Activated CD8-positive, alpha-beta T cell treated with anti-CD3 and anti-CD28 coated beads for 36 hours (primary cell): ENCODE measurements at regions not wholly inside any gene's neighbourhood (a gene's known extent, or its start where the extent isn't known, plus 50 kb on each side); places are given as distances from the start of the nearest gene placed in this dataset.

Source experiments
- ATAC-seq: fragments of 200-7000 bp; cut with Tn5 transposase; one replicate; pipeline ENCODE4 v1.10.0; 2021; ENCODE audit warnings: mild to moderate bottlenecking, moderate library complexity
- CTCF ChIA-PET: fragments of 350-600 bp; sonication (Branson Sonifier 250); formaldehyde crosslinking; loops from one replicate; lab custom pipeline; 2021; ENCODE audit warnings: antibody characterized with exemption; lab: Charles Lee
- POLR2A ChIA-PET: fragments of 350-600 bp; sonication (Branson Sonifier 250); formaldehyde crosslinking; loops from one replicate; lab custom pipeline; 2021; ENCODE audit warnings: antibody characterized with exemption; lab: Charles Lee
- DNase-seq: peaks from one replicate; pipeline ENCODE4 v3.0.0-alpha.2; 2020
- H3K27ac Mint-ChIP-seq: one replicate; pipeline ENCODE4 v1.8.0; 2021; ENCODE audit warnings: mild to moderate bottlenecking, mixed read lengths
- H3K27me3 Mint-ChIP-seq: one replicate; pipeline ENCODE4 v1.8.0; 2021; ENCODE audit warnings: mixed read lengths
- H3K36me3 Mint-ChIP-seq: one replicate; pipeline ENCODE4 v1.8.0; 2021; ENCODE audit warnings: low read depth, mixed read lengths
- H3K4me1 Mint-ChIP-seq: one replicate; pipeline ENCODE4 v1.8.0; 2021; ENCODE audit warnings: low read depth, mixed read lengths
- H3K4me3 Mint-ChIP-seq: one replicate; pipeline ENCODE4 v1.8.0; 2021; ENCODE audit warnings: mild to moderate bottlenecking, moderate library complexity, mixed read lengths
- H3K9me3 Mint-ChIP-seq: one replicate; pipeline ENCODE4 v1.8.0; 2021; ENCODE audit warnings: mixed read lengths
- CTCF ChIP-seq: fragments of 200-600 bp; IDR thresholded peaks from one replicate; pipeline ENCODE4 v1.8.0; 2022; ENCODE audit warnings: antibody characterized with exemption, mild to moderate bottlenecking
- intact Hi-C: fragments of 100-400 bp; cut with micrococcal nuclease; formaldehyde crosslinking; loops from one replicate; pipeline ENCODE4 v1.10.0; 2022

- ChIA-PET CTCF (no interaction called here), POLR2A (no interaction called here)
- ATAC-seq (no peak), DNase-seq (no peak)
- Mint-ChIP-seq H3K9me3 (no peaks in the 10 kb centered on the region), H3K27me3 (peaks cover 13% of the 10 kb centered on the region), H3K36me3 (no peaks in the 10 kb centered on the region), H3K4me1 (no peaks in the 10 kb centered on the region), H3K27ac (no peak overlapping the region), H3K4me3 (no peak overlapping the region)
- intact Hi-C loops: no loop called here
- no peak for TF ChIP-seq CTCF
These were observed 78.3 kb downstream of the MICALL2 start for GRCh38 chr7:1380821-1381580.

- DNase-seq (no peak), ATAC-seq (no peak)
- Mint-ChIP-seq H3K27me3 (peaks cover 9% of the 10 kb centered on the region), H3K36me3 (no peaks in the 10 kb centered on the region), H3K4me3 (no peak overlapping the region), H3K9me3 (no peaks in the 10 kb centered on the region), H3K4me1 (no peaks in the 10 kb centered on the region), H3K27ac (no peak overlapping the region)
- ChIA-PET CTCF (no interaction called here), POLR2A (no interaction called here)
- no peak for TF ChIP-seq CTCF
- intact Hi-C loops: no loop called here
These were observed 76.5 kb downstream of the MICALL2 start for GRCh38 chr7:1382553-1383397.

- Mint-ChIP-seq H3K27ac (no peak overlapping the region), H3K4me1 (no peaks in the 10 kb centered on the region), H3K27me3 (peaks cover 8% of the 10 kb centered on the region), H3K9me3 (no peaks in the 10 kb centered on the region), H3K36me3 (no peaks in the 10 kb centered on the region), H3K4me3 (no peak overlapping the region)
- intact Hi-C loops: no loop called here
- CTCF ChIA-PET: no interaction called here
- POLR2A ChIA-PET: no interaction called here
- TF ChIP-seq CTCF: no peak
- ATAC-seq: no peak
- DNase-seq: no peak
These were observed 75.7 kb downstream of the MICALL2 start for GRCh38 chr7:1383398-1384112.

GRCh38 chr7:1384113-1384415 lies 75.2 kb downstream of the MICALL2 start:
- no peak for TF ChIP-seq CTCF
- ChIA-PET POLR2A (no interaction called here), CTCF (no interaction called here)
- ATAC-seq: no peak
- H3K36me3 Mint-ChIP-seq: no peaks in the 10 kb centered on the region
- no peak overlapping the region for H3K4me3 Mint-ChIP-seq
- no peaks in the 10 kb centered on the region for H3K9me3 Mint-ChIP-seq
- H3K4me1 Mint-ChIP-seq: no peaks in the 10 kb centered on the region
- peaks cover 8% of the 10 kb centered on the region for H3K27me3 Mint-ChIP-seq
- no peak for DNase-seq
- H3K27ac Mint-ChIP-seq: no peak overlapping the region
- intact Hi-C loops: no loop called here
